Thyroid gland (tissue), 4 donors: ENCODE measurements at regions not wholly inside any gene's neighbourhood (a gene's known extent, or its start where the extent isn't known, plus 50 kb on each side); places are given as distances from the start of the nearest gene placed in this dataset.

Source experiments
- POLR2A ChIP-seq, 2 donors: fragments of 450-650 bp; IDR thresholded peaks; one replicate each; pipeline ENCODE4 v1.6.1; 2017; ENCODE audit warnings: antibody characterized with exemption in 2 of 2, mild to moderate bottlenecking in 2 of 2, moderate library complexity in 1 of 2
- TF ChIP-seq, protein P1 (sequence below), 6 experiments: fragments of 200-600 bp in 3 of 6; fragments of 450-650 bp in 3 of 6; sonication (generic) in 3 of 6; IDR thresholded peaks; one replicate each; pipeline ENCODE4 v1.5.1; 2016 to 2019; ENCODE audit warnings: antibody characterized with exemption in 6 of 6, mild to moderate bottlenecking in 2 of 6, inconsistent platforms in 1 of 6, moderate library complexity in 1 of 6

DNA sequence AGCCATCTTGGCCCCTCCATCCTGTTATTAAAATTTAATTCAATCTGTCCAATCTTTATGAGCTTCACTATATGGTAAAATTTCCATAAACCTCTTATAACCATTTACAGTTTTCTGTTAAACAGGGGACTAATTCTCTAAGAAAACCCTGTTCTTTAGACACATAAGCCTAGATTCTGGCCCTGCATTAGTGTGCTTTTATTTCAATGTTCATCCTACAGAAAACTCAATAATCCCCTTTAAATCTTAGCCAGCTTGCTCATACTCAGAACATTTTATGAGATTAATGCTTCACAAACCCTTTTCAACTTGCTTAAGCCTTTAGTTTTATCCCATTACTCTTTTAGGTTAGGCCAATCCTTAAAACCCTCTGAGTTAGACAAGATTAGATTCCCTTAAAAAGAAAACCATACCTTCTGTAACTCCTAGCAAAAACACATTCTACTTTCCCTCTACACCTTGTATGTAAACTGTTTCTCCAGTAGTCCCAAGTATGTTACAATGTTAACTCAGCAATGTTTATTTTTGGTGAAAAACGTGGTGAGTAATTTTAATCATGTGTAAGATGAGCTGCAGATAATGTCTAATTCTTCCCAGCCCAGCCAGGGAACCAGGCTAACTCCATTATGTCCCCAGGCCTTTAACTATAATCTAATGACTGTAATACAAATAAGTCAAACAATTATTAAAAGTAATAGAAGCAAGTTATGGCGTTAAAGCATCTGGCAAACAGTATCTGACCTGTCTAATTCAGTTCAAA, 1953.4 kb upstream of the LRRTM1 start:
- TF ChIP-seq POLR2A (IDR thresholded peaks at IDR 0.05), result no peak
- TF ChIP-seq, protein P1, sequence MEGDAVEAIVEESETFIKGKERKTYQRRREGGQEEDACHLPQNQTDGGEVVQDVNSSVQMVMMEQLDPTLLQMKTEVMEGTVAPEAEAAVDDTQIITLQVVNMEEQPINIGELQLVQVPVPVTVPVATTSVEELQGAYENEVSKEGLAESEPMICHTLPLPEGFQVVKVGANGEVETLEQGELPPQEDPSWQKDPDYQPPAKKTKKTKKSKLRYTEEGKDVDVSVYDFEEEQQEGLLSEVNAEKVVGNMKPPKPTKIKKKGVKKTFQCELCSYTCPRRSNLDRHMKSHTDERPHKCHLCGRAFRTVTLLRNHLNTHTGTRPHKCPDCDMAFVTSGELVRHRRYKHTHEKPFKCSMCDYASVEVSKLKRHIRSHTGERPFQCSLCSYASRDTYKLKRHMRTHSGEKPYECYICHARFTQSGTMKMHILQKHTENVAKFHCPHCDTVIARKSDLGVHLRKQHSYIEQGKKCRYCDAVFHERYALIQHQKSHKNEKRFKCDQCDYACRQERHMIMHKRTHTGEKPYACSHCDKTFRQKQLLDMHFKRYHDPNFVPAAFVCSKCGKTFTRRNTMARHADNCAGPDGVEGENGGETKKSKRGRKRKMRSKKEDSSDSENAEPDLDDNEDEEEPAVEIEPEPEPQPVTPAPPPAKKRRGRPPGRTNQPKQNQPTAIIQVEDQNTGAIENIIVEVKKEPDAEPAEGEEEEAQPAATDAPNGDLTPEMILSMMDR (IDR thresholded peaks at IDR 0.05), result no peak
